ENCODE measurements at regions not wholly inside any gene's neighbourhood (a gene's known extent, or its start where the extent isn't known, plus 50 kb on each side); places are given as distances from the start of the nearest gene placed in this dataset.
"Not testable (repeated sequence)": the region's sequence is repeated elsewhere in the genome, so short reads cannot be mapped to it uniquely, and the experiment has no call there.

- Histone ChIP-seq H3K9me3 (ENCODE audit: control insufficient read depth, insufficient read depth, low read length) (peaks cover 7% of the 10 kb centered on the region; the same call in 1 of the 2 replicates), H3K4me3 (ENCODE audit: low read length) (no peak overlapping the region)
Measured at GRCh38 chr7:13130321-13130720, 442.9 kb downstream of the ARL4A start.

GRCh38 chr7:13130906-13131305, 443.5 kb downstream of the ARL4A start:
- H3K27ac ChIP-seq (ENCODE audit: low read depth, low read length); H3K27me3 ChIP-seq (ENCODE audit: control insufficient read depth, low read length); H3K4me1 ChIP-seq (ENCODE audit: control insufficient read depth, low read length); H4K20me1 ChIP-seq (ENCODE audit: control insufficient read depth, insufficient read depth, low read depth, low read length); H3F3A ChIP-seq (ENCODE audit: control insufficient read depth, insufficient read depth); H3K79me2 ChIP-seq (ENCODE audit: control insufficient read depth, low read length); H3K9me3 ChIP-seq (ENCODE audit: control insufficient read depth, insufficient read depth, low read length); H3K4me2 ChIP-seq (ENCODE audit: low read length); H3K9me2 ChIP-seq (replicated peaks; ENCODE audit: control insufficient read depth, low read length); H3K36me3 ChIP-seq (ENCODE audit: control insufficient read depth, low read length); H3K4me3 ChIP-seq (ENCODE audit: low read length): not testable (repeated sequence)

More at GRCh38 chr7:13130321-13130720, 442.9 kb downstream of the ARL4A start:
- Histone ChIP-seq H3K27me3 (ENCODE audit: control insufficient read depth, low read length) (no peaks in the 10 kb centered on the region), H3K4me2 (ENCODE audit: low read length) (no peak overlapping the region), H4K20me1 (ENCODE audit: control insufficient read depth, insufficient read depth, low read depth, low read length) (no peaks in the 10 kb centered on the region), H3K36me3 (ENCODE audit: control insufficient read depth, low read length) (no peaks in the 10 kb centered on the region), H3K79me2 (ENCODE audit: control insufficient read depth, low read length) (no peaks in the 10 kb centered on the region), H3K4me1 (ENCODE audit: control insufficient read depth, low read length) (no peaks in the 10 kb centered on the region), H3K27ac (ENCODE audit: low read depth, low read length) (no peak overlapping the region), H3F3A (ENCODE audit: control insufficient read depth, insufficient read depth) (no peaks in the 10 kb centered on the region), H3K9me2 (replicated peaks; ENCODE audit: control insufficient read depth, low read length) (peaks cover 3% of the 10 kb centered on the region; the same call in 1 of the 2 replicates)
- TF ChIP-seq CTCF (IDR thresholded peaks at IDR 0.05; ENCODE audit: low read depth, low read length, poor library complexity, severe bottlenecking) = no peak
- no peak for TF ChIP-seq EZH2phosphoT487 (IDR thresholded peaks at IDR 0.05; ENCODE audit: borderline replicate concordance, low read length)

- H4K20me1 ChIP-seq (ENCODE audit: control insufficient read depth, insufficient read depth, low read depth, low read length) = no peaks in the 10 kb centered on the region
- no peak overlapping the region for H3K4me3 ChIP-seq (ENCODE audit: low read length)
- H3K9me2 ChIP-seq (replicated peaks; ENCODE audit: control insufficient read depth, low read length) = peaks cover 3% of the 10 kb centered on the region; the same call in 1 of the 2 replicates
- TF ChIP-seq CTCF (IDR thresholded peaks at IDR 0.05; ENCODE audit: low read depth, low read length, poor library complexity, severe bottlenecking) (no peak), EZH2phosphoT487 (IDR thresholded peaks at IDR 0.05; ENCODE audit: borderline replicate concordance, low read length) (no peak)
- H3F3A ChIP-seq (ENCODE audit: control insufficient read depth, insufficient read depth) = no peaks in the 10 kb centered on the region
- H3K27me3 ChIP-seq (ENCODE audit: control insufficient read depth, low read length) = no peaks in the 10 kb centered on the region
- H3K9me3 ChIP-seq (ENCODE audit: control insufficient read depth, insufficient read depth, low read length) = no peaks in the 10 kb centered on the region
- H3K27ac ChIP-seq (ENCODE audit: low read depth, low read length) = no peak overlapping the region
- no peak overlapping the region for H3K4me2 ChIP-seq (ENCODE audit: low read length)
- H3K79me2 ChIP-seq (ENCODE audit: control insufficient read depth, low read length) = no peaks in the 10 kb centered on the region
- no peaks in the 10 kb centered on the region for H3K4me1 ChIP-seq (ENCODE audit: control insufficient read depth, low read length)
- H3K36me3 ChIP-seq (ENCODE audit: control insufficient read depth, low read length) = no peaks in the 10 kb centered on the region
Measured at GRCh38 chr7:13132314-13132713, 444.9 kb downstream of the ARL4A start.

- not testable (repeated sequence) for H3K9me3 ChIP-seq (ENCODE audit: control insufficient read depth, insufficient read depth, low read length); H4K20me1 ChIP-seq (ENCODE audit: control insufficient read depth, insufficient read depth, low read depth, low read length); H3K27ac ChIP-seq (ENCODE audit: low read depth, low read length); H3K9me2 ChIP-seq (replicated peaks; ENCODE audit: control insufficient read depth, low read length); H3K79me2 ChIP-seq (ENCODE audit: control insufficient read depth, low read length); H3K4me2 ChIP-seq (ENCODE audit: low read length); H3F3A ChIP-seq (ENCODE audit: control insufficient read depth, insufficient read depth); H3K27me3 ChIP-seq (ENCODE audit: control insufficient read depth, low read length); H3K4me3 ChIP-seq (ENCODE audit: low read length); H3K4me1 ChIP-seq (ENCODE audit: control insufficient read depth, low read length); H3K36me3 ChIP-seq (ENCODE audit: control insufficient read depth, low read length)
Measured at GRCh38 chr7:13136345-13136744, 448.9 kb downstream of the ARL4A start.

Measured in DOHH2 (cell line).